Ammon's horn (tissue), 1 donor: ENCODE measurements at regions not wholly inside any gene's neighbourhood (a gene's known extent, or its start where the extent isn't known, plus 50 kb on each side); places are given as distances from the start of the nearest gene placed in this dataset.

Source experiments
- DNase-seq: peaks from one replicate; pipeline ENCODE4 v3.0.0-alpha.2; 2016; ENCODE audit warnings: low spot score

DNA sequence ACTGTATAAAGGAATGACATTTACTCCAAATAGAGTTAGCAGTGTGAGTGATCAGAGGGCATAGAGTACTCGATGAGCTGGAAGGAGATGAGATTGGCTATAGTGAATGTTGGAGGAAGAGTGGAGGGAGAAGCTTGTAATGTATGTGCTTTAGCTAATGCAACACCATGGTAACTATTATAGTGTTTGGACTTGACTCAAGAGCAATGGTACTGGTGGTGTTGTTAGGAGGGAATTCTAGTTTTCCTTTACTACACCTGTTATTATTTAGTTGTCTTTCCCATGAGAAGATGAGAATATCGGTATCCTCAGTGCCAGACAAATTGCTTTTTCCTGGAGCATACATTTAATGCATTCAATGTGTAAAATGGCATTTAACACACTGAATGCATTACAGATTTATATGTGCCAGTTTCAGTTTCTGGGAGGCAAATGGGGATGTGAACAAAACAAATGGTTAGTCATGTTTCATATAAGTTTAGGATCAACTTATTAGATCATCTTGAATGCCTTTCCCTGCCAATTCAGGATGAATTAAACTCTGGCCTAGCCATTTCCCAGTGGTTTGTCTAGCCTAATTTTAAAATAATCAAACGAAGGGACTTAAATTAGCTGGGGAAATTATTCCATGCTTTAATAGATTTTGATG, 291.1 kb upstream of the ADAMTS5 start:
- DNase-seq: no peak

DNA sequence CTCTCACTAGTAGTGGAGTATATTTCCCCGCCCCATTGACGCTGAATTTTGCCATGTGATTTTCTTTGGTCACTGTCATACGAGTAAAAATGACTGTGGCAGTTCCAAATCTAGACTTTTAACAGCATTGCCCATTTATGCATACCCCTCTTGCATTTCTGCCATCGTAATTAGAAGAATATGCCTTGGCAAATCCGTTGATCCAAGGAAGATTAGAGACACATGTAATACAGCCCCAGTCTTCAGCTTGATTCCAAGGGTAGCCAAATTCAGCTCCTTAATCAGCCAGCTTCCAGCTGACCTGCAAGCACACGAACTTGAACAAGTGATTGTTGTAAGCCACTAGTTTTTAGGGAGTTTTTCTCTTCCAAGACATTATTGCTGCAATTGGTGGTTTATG, 290.3 kb upstream of the ADAMTS5 start:
- no peak for DNase-seq

DNA sequence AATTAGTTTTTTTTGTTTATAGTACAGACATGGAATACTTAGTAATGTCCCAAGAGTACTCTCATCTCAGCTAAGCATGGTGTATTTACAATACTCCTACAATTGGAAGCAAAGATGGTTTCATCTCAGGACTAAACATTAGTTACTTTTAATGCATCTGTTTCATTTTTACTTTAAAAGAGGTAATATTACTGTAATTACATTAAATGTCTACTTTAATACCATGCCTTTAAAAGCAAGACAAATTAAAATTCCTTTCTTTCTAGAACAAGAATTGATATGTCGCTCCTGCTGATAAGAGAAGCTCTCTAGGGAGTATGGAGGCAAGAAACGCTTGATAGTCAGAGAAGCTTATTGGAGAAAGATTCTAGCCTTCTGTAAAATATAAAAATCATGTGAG, 284.9 kb upstream of the ADAMTS5 start:
- no peak for DNase-seq

DNA sequence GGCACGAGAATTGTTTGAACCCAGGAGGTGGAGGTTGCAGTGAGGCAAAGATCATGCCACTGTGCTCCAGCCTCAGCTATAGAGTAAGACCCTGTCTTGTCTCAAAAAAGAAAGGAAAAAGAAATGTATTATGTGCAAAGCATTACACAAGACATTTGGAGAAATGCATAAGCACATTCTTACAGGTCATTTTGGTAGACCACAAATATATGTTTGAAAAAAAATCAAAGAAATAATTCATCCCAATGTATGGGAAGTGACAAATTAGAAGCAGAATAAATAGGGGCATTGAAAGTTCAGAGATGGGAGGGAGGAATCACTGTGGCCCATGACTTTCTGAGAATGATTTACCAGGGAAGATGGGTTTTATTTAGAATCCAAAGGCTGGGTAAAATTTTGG, 283.5 kb upstream of the ADAMTS5 start:
- DNase-seq: no peak

DNA sequence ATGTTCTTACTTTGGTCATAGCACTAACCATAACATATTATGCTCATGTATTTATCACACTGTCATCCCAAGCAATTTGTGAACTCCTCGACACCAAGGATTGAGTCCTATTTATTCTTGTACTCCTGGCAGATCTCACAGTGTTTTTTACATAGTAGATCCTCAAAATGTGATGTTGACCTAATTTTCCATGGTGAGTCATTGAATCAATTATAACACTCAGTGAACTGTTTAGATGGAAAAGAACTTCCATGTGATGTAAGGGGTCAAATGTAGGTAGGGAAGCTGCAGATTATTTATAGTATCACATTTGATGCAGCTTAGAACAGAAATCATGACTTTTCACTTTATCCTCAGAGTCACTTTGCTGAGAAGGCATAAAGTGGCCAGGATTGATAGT, 281.9 kb upstream of the ADAMTS5 start:
- DNase-seq: no peak

DNA sequence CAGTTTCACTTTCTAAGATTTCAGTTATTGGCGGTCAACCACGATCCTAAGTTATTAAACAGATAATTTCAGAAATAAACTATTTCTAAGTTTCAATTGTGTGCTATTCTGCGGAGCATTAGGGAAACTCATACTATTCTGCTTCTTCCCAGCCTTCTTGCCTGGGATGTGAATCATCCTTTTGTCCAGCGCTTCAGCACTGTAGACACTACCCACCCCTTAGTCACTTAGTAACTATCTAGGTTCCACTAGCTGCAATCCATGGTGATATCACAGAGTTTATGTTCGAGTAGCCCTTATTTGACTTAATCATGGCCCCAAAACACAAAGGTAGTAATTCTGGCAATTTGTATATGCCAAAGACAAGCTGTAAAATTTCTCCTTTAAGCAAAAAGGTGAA, 279.9 kb upstream of the ADAMTS5 start:
- DNase-seq: no peak

DNA sequence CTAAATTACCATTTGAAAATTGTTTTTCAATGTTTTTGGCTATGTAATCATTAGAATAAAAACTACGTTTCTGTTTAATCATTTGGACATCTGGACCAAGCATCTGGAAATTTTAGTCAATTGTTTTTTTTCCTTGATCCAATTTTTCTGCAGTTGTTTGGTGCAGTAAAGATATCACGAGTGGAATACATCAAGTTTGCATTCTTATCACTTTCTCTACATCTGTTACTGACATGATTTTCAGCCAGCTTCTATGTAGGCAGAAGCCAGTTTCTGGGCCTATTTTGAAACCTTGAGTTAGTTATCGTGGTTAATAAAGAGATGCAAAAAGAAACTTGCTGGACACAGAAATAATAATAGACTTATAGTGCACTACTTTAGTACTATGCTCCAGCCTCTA, 277.9 kb upstream of the ADAMTS5 start:
- DNase-seq: no peak

DNA sequence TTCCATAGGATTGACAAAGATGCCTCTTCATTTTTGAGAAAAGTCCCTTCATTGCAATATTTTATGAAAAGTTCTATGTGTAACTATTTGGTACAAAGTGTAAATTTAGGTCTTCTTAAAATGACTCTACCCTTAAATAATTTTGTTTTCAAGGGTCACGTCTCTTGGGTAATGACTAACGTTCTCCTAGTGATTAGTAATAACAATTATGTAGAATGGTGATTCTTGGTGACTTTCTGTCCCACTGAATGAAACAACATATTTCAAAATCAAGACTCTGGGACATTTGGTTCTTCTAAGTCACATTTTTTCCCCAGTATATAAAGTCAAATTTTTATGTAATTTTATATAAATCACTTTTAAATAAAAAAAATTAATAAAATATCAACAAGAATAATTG, 277.5 kb upstream of the ADAMTS5 start:
- DNase-seq: no peak

DNA sequence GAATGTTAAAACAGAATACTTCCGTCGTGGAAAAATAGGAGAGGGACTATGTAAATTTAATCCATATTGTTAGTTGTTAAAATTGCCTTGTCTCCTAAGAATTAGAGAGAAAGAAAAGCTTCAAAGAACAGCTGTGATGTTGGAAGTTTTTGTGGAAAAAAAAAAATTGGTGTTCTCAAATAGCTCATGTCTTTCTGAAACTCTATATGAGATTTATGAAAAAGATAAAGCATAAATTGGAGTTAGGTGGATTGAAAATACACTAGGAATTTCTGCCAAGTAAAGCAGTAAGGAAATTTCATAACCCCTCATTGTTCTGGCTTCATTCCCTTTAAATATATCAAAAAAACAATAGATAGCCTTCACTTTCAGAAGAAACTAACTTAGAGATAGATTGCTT, 274.0 kb upstream of the ADAMTS5 start:
- DNase-seq: no peak

DNA sequence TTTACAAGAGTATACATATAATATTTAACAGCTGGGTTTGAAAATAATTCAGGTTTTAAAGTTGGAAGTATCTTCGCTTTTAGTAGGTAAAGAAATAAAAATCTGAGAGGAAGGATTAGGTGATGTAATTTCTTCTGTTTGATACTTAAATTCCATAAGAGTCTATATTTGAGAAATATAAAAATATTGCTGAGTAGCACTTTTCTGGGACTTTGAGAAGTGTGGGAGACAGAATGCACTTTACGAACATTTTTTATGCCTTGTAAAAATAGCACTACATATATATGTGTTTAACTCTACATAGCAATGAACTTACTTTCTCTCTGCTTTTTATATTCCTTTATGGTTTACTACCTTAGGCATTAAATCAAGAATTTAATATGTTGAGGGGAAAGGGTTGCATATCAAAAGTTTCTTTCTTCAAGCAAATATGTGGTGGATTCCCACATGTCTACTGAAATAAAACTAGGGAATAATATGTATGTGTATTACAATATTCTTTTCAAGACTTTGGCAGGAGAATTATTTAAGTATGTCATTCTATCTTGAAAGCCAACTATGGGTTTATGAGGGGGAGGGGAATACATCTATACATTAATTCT, 266.7 kb upstream of the ADAMTS5 start:
- no peak for DNase-seq

DNA sequence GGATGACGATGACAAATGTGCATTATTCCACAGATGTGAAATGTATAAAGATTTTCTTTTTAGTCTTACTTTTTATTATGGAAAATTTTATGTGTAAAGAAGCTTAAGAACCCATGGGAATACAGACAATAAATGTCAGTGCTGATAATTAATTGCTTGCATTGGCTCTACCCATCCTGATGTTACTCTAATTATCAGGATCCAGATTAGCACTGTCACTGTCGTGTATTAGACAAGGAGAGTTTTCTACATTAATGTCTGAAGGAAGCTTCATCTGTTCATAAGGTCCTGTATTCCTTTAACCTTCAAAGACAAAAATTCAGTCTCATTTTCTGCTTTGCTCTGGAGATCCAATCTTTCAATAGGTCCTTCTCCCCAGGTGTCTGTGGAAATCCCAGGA, 259.1 kb upstream of the ADAMTS5 start:
- no peak for DNase-seq

DNA sequence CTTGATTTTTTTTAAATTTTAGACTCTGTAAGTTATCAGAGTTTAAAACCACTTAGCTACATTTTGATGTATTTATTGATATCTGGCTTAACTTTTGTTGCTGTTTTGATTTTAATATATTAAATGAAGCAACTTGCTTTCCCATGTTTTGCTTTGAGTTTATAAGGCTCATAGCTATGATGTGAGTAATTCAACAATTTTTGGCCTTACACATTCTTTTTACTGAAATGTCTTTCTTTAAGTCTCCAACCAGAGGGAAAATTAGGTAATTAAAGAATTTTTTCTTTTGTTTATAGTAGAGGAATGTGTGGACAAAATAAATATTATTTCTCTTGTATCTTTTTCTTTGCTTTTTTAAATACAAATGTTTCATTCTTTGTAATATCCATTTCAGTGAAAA, 258.3 kb upstream of the ADAMTS5 start:
- no peak for DNase-seq

DNA sequence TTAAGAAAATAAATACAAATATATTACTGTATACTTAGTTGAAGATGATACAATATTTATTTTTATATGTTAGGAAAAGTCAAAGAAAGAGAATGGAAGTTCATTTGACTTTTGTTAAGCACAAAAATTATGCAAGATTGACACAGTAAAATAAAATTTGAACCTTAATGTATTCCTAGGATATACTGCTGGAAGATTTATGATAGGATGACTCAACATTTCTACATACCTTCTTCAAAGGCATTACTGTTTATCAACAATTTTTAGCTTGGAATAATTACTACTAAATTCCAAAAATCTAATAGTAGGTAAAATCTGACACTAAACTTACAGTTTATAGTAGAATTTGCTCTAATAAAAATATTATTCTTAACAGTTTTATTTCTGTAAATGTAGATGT, 257.3 kb upstream of the ADAMTS5 start:
- DNase-seq: no peak

DNA sequence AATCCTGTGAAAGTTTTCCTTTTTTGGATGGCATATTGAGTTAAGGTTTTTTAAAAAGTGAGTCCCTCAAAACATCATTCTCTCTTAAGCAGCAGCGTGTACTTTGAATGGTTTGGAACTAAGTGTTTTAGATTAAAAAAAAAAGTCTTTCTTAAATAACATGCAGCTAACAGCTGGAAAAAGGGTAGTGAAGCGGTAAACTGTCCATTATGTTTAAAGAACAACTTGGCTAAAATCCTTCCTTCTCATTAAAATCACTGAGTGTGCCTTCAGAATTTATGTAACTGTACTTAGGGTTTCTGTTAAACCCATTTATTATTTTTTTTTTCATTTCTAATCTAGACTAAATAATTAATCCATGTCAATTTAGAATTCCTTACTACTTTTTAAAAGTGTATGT, 254.2 kb upstream of the ADAMTS5 start:
- DNase-seq: no peak

DNA sequence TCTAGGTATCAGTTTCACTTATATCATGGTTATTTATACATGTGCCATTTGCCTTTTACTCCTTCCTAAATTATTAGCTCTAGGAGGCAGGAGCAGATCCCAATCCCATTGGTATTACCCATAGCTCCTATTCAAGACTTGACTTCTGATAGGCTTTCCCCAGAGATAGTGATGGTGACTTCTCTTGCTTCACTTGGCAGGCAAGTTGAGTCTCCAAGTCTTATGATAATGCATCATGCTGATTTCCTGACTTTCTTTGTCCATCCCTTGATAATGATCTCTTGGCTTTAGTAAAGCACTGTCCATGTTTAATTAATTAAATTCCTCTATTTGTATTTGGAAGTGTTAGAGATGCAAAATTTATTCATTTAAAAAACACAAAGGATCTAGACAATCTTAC, 253.5 kb upstream of the ADAMTS5 start:
- DNase-seq: no peak

DNA sequence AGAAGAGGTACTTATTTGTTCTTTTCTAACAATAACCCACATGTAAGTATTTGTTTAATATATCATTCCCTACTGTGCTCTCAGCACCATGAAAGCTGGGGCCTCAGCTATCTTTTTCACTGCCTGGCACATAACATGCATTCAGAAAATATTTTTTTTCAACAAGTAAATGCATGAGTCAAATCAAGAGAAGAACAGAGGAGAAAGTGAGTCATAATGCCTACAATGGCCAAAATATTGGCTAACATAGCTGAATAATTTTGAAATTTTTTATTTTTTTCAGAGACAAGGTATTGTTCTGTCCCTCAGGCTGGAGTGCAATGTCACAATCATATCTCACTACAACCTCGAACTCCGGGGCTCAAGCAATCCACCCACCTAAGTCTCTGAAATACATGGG, 252.2 kb upstream of the ADAMTS5 start:
- DNase-seq: no peak

DNA sequence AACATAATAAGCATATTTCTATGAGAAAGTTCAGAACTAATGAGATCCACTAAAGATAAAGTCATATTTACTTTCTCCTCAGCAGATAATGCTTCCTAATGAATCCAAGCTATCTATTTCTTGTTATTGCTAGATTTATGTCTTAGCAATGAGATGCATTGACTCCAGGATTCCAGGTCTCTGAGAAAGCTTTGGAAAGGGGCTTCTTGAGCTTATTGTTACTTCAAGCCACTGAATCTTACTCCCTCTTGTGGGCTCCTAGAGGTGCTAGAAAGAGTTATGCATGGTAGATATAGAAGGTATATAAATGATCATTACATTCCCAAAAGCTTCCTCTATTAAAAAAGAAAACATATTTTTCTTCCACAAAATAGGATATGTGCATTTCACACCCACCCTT, 246.4 kb upstream of the ADAMTS5 start:
- no peak for DNase-seq

DNA sequence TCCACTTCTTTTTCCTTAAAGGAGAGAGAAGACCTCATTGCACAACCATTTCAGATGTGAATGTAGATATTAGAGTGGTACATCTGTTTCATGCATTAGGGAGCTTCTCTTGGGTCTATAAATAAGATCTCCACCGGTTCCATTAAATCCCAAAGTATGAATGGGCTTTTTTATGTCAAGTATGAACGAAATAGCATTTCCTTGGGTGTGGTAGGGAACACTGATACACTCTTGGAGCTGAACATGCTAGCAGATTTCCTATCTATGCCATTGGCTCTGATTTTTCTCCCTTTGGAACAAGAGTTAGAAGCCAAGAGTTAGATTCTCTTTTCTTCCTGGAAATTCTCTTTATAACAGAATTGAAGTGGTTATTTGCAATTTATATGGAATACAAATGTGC, 245.6 kb upstream of the ADAMTS5 start:
- DNase-seq: no peak

DNA sequence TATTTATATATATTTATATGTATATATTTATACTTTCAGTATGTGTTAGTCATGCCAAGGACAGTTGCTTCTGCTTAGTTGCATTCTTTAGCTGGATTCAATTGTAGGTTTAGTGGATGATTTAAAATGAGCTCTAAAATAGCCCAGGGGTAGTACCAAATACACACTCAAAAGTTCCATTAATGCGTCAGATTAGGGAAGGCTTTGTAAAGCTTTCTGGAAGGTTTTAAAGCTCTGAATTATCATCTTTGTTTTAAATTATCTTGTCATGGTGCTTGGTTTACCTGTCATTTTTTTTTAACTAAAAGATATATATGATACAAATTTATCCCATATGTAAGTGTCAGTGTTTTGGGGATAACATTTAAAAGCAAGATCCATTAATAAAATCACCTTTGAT, 242.7 kb upstream of the ADAMTS5 start:
- no peak for DNase-seq

DNA sequence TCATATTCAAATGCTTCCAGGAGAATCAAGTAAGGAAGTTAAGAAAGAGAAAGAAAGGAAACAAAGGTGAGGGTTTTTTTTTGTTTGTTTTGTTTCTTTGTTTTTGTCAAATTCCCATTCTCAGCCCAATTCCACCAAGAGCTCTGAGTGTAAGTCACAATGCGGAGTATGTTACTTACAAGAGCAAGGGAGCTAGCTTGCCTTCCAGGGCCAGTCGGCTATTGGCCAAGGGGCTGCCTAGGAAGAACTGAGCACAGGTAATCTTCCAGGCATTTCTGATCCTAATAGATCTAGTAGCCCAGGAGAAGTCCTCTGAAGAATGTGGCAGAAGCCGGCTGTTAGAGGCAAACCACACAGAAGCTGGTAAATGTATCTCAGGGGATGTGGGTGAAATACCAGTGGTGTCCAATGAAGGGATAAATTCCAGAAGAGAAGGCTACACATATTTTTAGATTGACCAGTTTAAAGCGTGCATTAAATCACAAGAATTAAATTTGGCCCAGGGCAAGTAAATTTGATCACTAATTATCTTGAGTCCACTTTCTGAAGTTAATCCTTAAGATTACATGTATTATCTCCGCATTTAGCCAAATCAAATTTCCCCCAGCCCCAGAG, 239.6 kb upstream of the ADAMTS5 start:
- no peak for DNase-seq

DNA sequence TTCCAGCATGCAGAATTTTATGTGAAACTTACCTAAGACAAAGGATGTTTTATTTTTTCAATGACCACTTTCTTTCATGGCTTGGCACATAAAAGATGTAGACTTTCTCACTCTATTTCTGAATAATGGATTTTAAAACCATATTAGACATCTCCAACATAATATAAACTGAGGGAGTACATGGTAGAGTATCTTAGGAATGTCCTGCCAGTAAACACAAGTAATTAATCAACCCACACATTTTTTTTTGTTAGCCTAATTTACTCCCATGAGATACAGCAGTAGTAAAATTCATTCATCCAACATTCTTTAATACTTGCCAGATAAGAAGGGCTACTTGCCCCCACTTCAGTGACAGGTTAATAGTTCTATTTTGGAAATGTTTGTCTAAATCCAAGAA, 235.4 kb upstream of the ADAMTS5 start:
- DNase-seq: no peak

DNA sequence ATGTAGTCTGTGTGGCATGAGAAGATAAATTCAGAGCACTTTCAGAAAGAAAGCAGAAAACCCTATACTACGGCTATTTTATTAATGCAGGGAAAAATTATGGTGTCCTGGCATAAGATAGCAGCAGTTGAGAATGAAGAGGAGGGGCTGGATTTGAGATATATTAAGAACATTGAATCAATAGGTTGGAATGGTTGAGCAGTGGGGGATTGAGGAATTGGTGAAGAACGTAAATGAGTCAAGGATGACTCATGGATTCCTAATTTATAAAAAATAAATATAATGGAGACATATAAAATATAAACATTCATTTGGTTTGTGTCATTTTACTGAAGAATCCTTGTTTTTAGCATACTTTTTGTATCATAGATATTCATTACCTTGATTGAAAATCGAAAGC, 234.3 kb upstream of the ADAMTS5 start:
- no peak for DNase-seq

DNA sequence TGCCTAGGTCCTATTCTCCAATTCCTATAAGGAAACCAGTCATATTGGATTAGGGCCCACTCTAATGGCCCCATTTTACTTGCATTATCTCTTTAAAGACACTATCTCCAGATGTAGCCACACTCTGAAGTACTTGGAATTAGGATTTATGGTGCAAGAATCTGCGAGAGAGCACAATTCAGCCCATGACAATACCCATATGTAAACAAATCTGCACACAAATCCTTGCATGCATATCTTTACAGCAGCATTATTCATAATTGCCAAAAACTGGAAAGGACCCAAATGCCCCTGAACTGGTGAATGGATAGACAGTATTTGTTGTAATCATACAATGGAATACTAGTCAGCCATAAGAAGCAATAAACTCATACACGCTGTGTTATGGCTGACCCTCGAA, 229.8 kb upstream of the ADAMTS5 start:
- DNase-seq: no peak
